ENCODE measurements at regions not wholly inside any gene's neighbourhood (a gene's known extent, or its start where the extent isn't known, plus 50 kb on each side); places are given as distances from the start of the nearest gene placed in this dataset.
"Not testable (repeated sequence)": the region's sequence is repeated elsewhere in the genome, so short reads cannot be mapped to it uniquely, and the experiment has no call there.

- no peak for DNase-seq
These were observed 818.6 kb downstream of the EPHA4 start for GRCh38 chr2:220753486-220753885.

GRCh38 chr2:220756653-220757052 lies 815.5 kb downstream of the EPHA4 start:
- DNase-seq: no peak

- not testable (repeated sequence) for DNase-seq
These were observed 813.7 kb downstream of the EPHA4 start for GRCh38 chr2:220758376-220758775.

- DNase-seq: no peak
These were observed 807.9 kb downstream of the EPHA4 start for GRCh38 chr2:220764171-220764570.

GRCh38 chr2:220767591-220768255 lies 804.4 kb downstream of the EPHA4 start:
- no peak for DNase-seq

GRCh38 chr2:220775856-220776488 lies 796.1 kb downstream of the EPHA4 start:
- no peak for DNase-seq

- DNase-seq: not testable (repeated sequence)
These were observed 793.0 kb downstream of the EPHA4 start for GRCh38 chr2:220779076-220779475.

- DNase-seq: no peak
These were observed 792.6 kb downstream of the EPHA4 start for GRCh38 chr2:220779511-220779910.

GRCh38 chr2:220779931-220780330 lies 792.2 kb downstream of the EPHA4 start:
- peak; percentile 39 for DNase-seq

- no peak for DNase-seq
These were observed 790.4 kb downstream of the EPHA4 start for GRCh38 chr2:220781622-220782241.

GRCh38 chr2:220782609-220783113 lies 789.4 kb downstream of the EPHA4 start:
- DNase-seq: no peak

- no peak for DNase-seq
These were observed 788.4 kb downstream of the EPHA4 start for GRCh38 chr2:220783671-220784070.

GRCh38 chr2:220785178-220785577 lies 786.9 kb downstream of the EPHA4 start:
- DNase-seq: no peak

GRCh38 chr2:220786216-220786615 lies 785.9 kb downstream of the EPHA4 start:
- DNase-seq: no peak

- DNase-seq: no peak
These were observed 784.9 kb downstream of the EPHA4 start for GRCh38 chr2:220787251-220787650.

GRCh38 chr2:220789961-220790360 lies 782.1 kb downstream of the EPHA4 start:
- DNase-seq: no peak

- no peak for DNase-seq
These were observed 776.4 kb downstream of the EPHA4 start for GRCh38 chr2:220795705-220796104.

- DNase-seq: no peak
These were observed 761.0 kb downstream of the EPHA4 start for GRCh38 chr2:220811115-220811514.

- DNase-seq: no peak
These were observed 760.0 kb downstream of the EPHA4 start for GRCh38 chr2:220811952-220812570.

GRCh38 chr2:220814441-220814840 lies 757.7 kb downstream of the EPHA4 start:
- DNase-seq: no peak

- DNase-seq: no peak
These were observed 756.4 kb downstream of the EPHA4 start for GRCh38 chr2:220815698-220816097.

GRCh38 chr2:220821683-220822082 lies 750.4 kb downstream of the EPHA4 start:
- DNase-seq: no peak

GRCh38 chr2:220823590-220823989 lies 748.5 kb downstream of the EPHA4 start:
- DNase-seq: not testable (repeated sequence)

- no peak for DNase-seq
These were observed 738.7 kb downstream of the EPHA4 start for GRCh38 chr2:220833446-220833845.
